ENCODE measurements at regions not wholly inside any gene's neighbourhood (a gene's known extent, or its start where the extent isn't known, plus 50 kb on each side); places are given as distances from the start of the nearest gene placed in this dataset.

GRCh38 chr14:58794993-58795762, 157.4 kb downstream of the DACT1 start:
- TF ChIP-seq, protein P1, sequence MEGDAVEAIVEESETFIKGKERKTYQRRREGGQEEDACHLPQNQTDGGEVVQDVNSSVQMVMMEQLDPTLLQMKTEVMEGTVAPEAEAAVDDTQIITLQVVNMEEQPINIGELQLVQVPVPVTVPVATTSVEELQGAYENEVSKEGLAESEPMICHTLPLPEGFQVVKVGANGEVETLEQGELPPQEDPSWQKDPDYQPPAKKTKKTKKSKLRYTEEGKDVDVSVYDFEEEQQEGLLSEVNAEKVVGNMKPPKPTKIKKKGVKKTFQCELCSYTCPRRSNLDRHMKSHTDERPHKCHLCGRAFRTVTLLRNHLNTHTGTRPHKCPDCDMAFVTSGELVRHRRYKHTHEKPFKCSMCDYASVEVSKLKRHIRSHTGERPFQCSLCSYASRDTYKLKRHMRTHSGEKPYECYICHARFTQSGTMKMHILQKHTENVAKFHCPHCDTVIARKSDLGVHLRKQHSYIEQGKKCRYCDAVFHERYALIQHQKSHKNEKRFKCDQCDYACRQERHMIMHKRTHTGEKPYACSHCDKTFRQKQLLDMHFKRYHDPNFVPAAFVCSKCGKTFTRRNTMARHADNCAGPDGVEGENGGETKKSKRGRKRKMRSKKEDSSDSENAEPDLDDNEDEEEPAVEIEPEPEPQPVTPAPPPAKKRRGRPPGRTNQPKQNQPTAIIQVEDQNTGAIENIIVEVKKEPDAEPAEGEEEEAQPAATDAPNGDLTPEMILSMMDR (IDR thresholded peaks at IDR 0.05; ENCODE audit: poor library complexity, severe bottlenecking), result no peak
- Histone ChIP-seq H3K4me1 (ENCODE audit: insufficient read depth, poor library complexity, severe bottlenecking) (no peaks in the 10 kb centered on the region), H3K4me3 (ENCODE audit: severe bottlenecking) (no peak overlapping the region), H3K36me3 (ENCODE audit: low read depth) (no peaks in the 10 kb centered on the region), H3K27ac (ENCODE audit: poor library complexity, severe bottlenecking) (no peak overlapping the region), H3K27me3 (ENCODE audit: insufficient read depth, poor library complexity, severe bottlenecking) (no peaks in the 10 kb centered on the region), H3K9me3 (ENCODE audit: severe bottlenecking) (no peaks in the 10 kb centered on the region)
- DNase-seq (ENCODE audit: low spot score) (no peak), ATAC-seq (ENCODE audit: low read depth) (no peak)

DNA sequence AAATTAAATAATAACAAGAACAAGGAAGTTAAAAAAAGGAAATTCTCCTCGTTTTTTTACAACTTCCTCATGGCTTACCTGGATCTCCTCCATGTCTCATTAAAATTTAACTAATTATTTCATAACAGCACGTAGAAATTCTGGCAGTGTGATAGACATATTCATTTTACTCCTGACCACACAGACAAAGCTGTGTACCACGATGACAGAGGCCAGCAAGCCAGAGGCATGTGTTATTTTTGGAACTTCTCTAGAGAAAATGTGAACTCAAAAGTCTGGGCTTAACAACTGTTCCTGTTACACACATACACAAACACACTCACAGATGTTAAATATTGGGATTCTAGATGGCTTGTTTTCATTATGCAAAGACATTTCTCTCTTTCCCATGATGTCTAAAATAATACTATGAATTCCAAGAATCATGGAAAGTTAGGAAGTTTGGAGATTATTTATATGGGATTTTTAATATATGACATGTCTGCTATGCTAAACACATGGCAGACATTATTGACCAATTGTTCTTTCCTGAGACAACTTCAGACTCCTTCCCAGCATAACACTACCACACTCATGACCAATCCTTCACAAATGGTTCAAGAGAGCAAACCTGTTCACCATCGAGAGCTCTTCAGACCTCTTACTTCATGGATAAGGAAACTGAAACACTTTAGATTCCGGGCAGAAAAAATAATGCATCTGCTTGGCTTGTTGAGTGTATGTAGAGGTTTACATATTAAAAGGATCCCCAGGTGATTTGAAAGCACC, 158.7 kb downstream of the DACT1 start:
- no peak overlapping the region for H3K27ac ChIP-seq (ENCODE audit: poor library complexity, severe bottlenecking)
- H3K27me3 ChIP-seq (ENCODE audit: insufficient read depth, poor library complexity, severe bottlenecking), result no peaks in the 10 kb centered on the region
- TF ChIP-seq, protein P1 (IDR thresholded peaks at IDR 0.05; ENCODE audit: poor library complexity, severe bottlenecking), result no peak
- ATAC-seq (ENCODE audit: low read depth) (no peak), DNase-seq (ENCODE audit: low spot score) (no peak)
- no peak overlapping the region for H3K4me3 ChIP-seq (ENCODE audit: severe bottlenecking)
- no peaks in the 10 kb centered on the region for H3K36me3 ChIP-seq (ENCODE audit: low read depth)
- no peaks in the 10 kb centered on the region for H3K9me3 ChIP-seq (ENCODE audit: severe bottlenecking)
- no peaks in the 10 kb centered on the region for H3K4me1 ChIP-seq (ENCODE audit: insufficient read depth, poor library complexity, severe bottlenecking)

DNA sequence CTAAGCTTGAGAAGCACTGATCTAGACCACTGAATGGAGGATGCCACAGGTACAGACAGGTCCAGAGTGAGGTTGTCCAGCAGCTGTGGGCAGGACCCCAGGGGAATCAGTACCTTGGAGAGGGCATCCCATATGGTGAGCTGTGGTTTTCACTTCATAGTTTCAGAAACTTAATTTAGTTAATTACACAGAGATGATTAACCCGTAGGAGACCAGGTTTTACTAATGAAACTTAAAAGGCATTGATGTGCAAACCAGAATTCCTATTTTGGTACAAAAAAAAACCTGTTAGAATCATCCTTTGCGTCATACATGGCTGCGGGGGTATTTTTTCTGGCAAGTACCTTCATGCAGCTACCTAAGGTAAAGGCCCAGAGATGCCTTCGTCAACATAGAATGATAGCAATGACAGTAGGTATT, 159.3 kb downstream of the DACT1 start:
- no peak overlapping the region for H3K4me3 ChIP-seq (ENCODE audit: severe bottlenecking)
- DNase-seq (ENCODE audit: low spot score), result no peak
- TF ChIP-seq, protein P1 (IDR thresholded peaks at IDR 0.05; ENCODE audit: poor library complexity, severe bottlenecking), result no peak
- H3K4me1 ChIP-seq (ENCODE audit: insufficient read depth, poor library complexity, severe bottlenecking), result no peaks in the 10 kb centered on the region
- no peaks in the 10 kb centered on the region for H3K27me3 ChIP-seq (ENCODE audit: insufficient read depth, poor library complexity, severe bottlenecking)
- H3K9me3 ChIP-seq (ENCODE audit: severe bottlenecking), result no peaks in the 10 kb centered on the region
- H3K36me3 ChIP-seq (ENCODE audit: low read depth), result no peaks in the 10 kb centered on the region
- H3K27ac ChIP-seq (ENCODE audit: poor library complexity, severe bottlenecking), result no peak overlapping the region
- peak; percentile 56; the same call in 1 of the 3 replicates for ATAC-seq (ENCODE audit: low read depth)

DNA sequence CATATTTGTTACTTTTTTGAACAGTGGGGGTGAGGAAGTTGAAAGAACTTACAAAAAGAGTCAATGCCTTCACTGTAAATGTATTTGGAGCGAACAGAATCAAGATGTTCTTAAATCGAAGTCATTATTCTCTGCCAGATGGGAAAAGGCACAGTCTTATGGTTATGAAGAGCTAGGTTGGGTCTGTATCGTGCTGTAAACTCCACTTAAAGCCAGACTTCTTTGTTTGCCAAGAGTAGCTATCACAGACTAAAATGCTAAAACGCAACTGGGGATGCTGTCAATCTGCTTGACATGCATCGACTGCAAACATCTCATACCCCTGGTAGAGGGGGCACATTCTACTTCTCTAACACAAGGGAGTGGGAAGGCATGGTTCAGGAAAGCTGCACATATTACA, 160.4 kb downstream of the DACT1 start:
- TF ChIP-seq, protein P1 (IDR thresholded peaks at IDR 0.05; ENCODE audit: poor library complexity, severe bottlenecking), result no peak
- H3K4me3 ChIP-seq (ENCODE audit: severe bottlenecking), result no peak overlapping the region
- H3K27ac ChIP-seq (ENCODE audit: poor library complexity, severe bottlenecking), result no peak overlapping the region
- no peaks in the 10 kb centered on the region for H3K27me3 ChIP-seq (ENCODE audit: insufficient read depth, poor library complexity, severe bottlenecking)
- no peaks in the 10 kb centered on the region for H3K9me3 ChIP-seq (ENCODE audit: severe bottlenecking)
- DNase-seq (ENCODE audit: low spot score) (no peak), ATAC-seq (ENCODE audit: low read depth) (no peak)
- H3K4me1 ChIP-seq (ENCODE audit: insufficient read depth, poor library complexity, severe bottlenecking), result no peaks in the 10 kb centered on the region
- H3K36me3 ChIP-seq (ENCODE audit: low read depth), result no peaks in the 10 kb centered on the region

Measured in RWPE2 (cell line).